Endothelial cell of umbilical vein (primary cell): ENCODE measurements at regions not wholly inside any gene's neighbourhood (a gene's known extent, or its start where the extent isn't known, plus 50 kb on each side); places are given as distances from the start of the nearest gene placed in this dataset.

Experiments used
- BruUV-seq: library from RNA; stranded (reverse); fragments of 400-500 nt; replicated peaks from 2 replicates; lab custom pipeline; 2021; lab: Mats Ljungman, UMichigan
- CTCF ChIA-PET: fragments of 300-600, 350-600 bp; sonication (Branson Sonifier 250); formaldehyde crosslinking; loops from one replicate; lab custom pipeline; 2021; ENCODE audit warnings: antibody characterized with exemption, inconsistent platforms; lab: Charles Lee
- POLR2A ChIA-PET: fragments of 300-600, 350-600 bp; sonication (Branson Sonifier 250); formaldehyde crosslinking; loops from one replicate; lab custom pipeline; 2021; ENCODE audit warnings: antibody characterized with exemption, inconsistent platforms; lab: Charles Lee
- DNase-seq: peaks from one replicate; pipeline ENCODE4 v3.0.0-alpha.2; 2011; ENCODE audit warnings: low read depth, low spot score
- FAIRE-seq: peaks from 2 replicates; lab custom pipeline; 2011; peaks lifted over from hg19 to GRCh38; lab: Jason Lieb, UNC
- H2AFZ ChIP-seq: 2 replicates; pipeline ENCODE4 v1.6.0; 2012; ENCODE audit warnings: low read depth, low read length, control low read depth, inconsistent platforms
- H3K27ac ChIP-seq: 2 replicates; pipeline ENCODE4 v1.5.1; 2011; ENCODE audit warnings: low read depth, mild to moderate bottlenecking, control low read depth, low read length, moderate library complexity; ENCODE audit not compliant: insufficient read depth
- H3K27me3 ChIP-seq, 2 experiments: 2 replicates each; pipeline versions ENCODE4 v1.6.0 to v1.6.1; 2011; ENCODE audit warnings: low read length in 2 of 2, mixed read lengths in 1 of 2; ENCODE audit not compliant: control insufficient read depth in 2 of 2, insufficient read depth in 2 of 2
- H3K36me3 ChIP-seq, 2 experiments: 2 replicates in 1 of 2; 3 replicates in 1 of 2; pipeline ENCODE4 v1.5.1; 2011; ENCODE audit warnings: low read length in 2 of 2, mild to moderate bottlenecking in 1 of 2, moderate library complexity in 1 of 2; ENCODE audit not compliant: control insufficient read depth in 2 of 2, insufficient read depth in 2 of 2; ENCODE audit errors: extremely low read depth in 1 of 2
- H3K4me1 ChIP-seq: 3 replicates; pipeline ENCODE4 v1.5.1; 2011; ENCODE audit warnings: mild to moderate bottlenecking, low read length; ENCODE audit not compliant: control insufficient read depth, insufficient read depth; ENCODE audit errors: extremely low read depth
- H3K4me2 ChIP-seq: 2 replicates; pipeline ENCODE4 v1.6.1; 2011; ENCODE audit warnings: low read length, control low read depth, mixed read lengths; ENCODE audit not compliant: insufficient read depth
- H3K4me3 ChIP-seq, 3 experiments: fragments of 200-600 bp in 1 of 3; sonication (generic), shearing (Covaris generic) in 1 of 3; replicated peaks in 1 of 3; 2 replicates each; pipeline ENCODE4 v1.5.1; 2011 to 2016; ENCODE audit warnings: control low read depth in 3 of 3, low read length in 3 of 3, mild to moderate bottlenecking in 2 of 3, inconsistent platforms in 1 of 3, low read depth in 1 of 3, moderate library complexity in 1 of 3; ENCODE audit not compliant: insufficient read depth in 1 of 3
- H3K79me2 ChIP-seq: 2 replicates; pipeline ENCODE4 v1.6.0; 2012; ENCODE audit warnings: low read length, inconsistent platforms; ENCODE audit not compliant: control insufficient read depth, insufficient read depth
- H3K9ac ChIP-seq: replicated peaks from 2 replicates; pipeline ENCODE3; 2011; ENCODE audit warnings: low read length, control low read depth; ENCODE audit not compliant: insufficient read depth; ENCODE audit errors: extremely low read depth
- H3K9me1 ChIP-seq: replicated peaks from 3 replicates; pipeline ENCODE4 v1.6.0; 2011; ENCODE audit warnings: mild to moderate bottlenecking, low read length; ENCODE audit not compliant: control insufficient read depth, insufficient read depth; ENCODE audit errors: extremely low read depth
- H3K9me3 ChIP-seq: replicated peaks from 2 replicates; pipeline ENCODE4 v1.5.1; 2012; ENCODE audit warnings: low read length, inconsistent platforms; ENCODE audit not compliant: control insufficient read depth, insufficient read depth
- H4K20me1 ChIP-seq: replicated peaks from 2 replicates; pipeline ENCODE3; 2011; ENCODE audit warnings: mild to moderate bottlenecking, low read length; ENCODE audit not compliant: control insufficient read depth, insufficient read depth; ENCODE audit errors: extremely low read depth
- EZH2 ChIP-seq: IDR thresholded peaks from 2 replicates; pipeline ENCODE4 v1.6.1; 2012; ENCODE audit warnings: borderline replicate concordance, low read depth, mild to moderate bottlenecking, moderate library complexity, low read length, inconsistent platforms; ENCODE audit not compliant: severe bottlenecking
- FOS ChIP-seq: IDR thresholded peaks from 2 replicates; pipeline ENCODE4 v1.6.1; 2011; ENCODE audit warnings: mild to moderate bottlenecking, low read length, moderate library complexity, borderline replicate concordance; ENCODE audit not compliant: insufficient read depth
- GATA2 ChIP-seq: IDR thresholded peaks from 2 replicates; pipeline ENCODE4 v1.7.0; 2011; ENCODE audit warnings: low read depth, mild to moderate bottlenecking, moderate library complexity, mixed read lengths, low read length; ENCODE audit not compliant: insufficient read length, insufficient read depth
- JUN ChIP-seq: IDR thresholded peaks from 2 replicates; pipeline ENCODE4 v1.6.1; 2011; ENCODE audit warnings: borderline replicate concordance, low read depth; ENCODE audit not compliant: insufficient read length, insufficient read depth
- MYC ChIP-seq: IDR thresholded peaks from one replicate; pipeline ENCODE4 v1.6.1; 2011; ENCODE audit warnings: mild to moderate bottlenecking, low read depth, low read length
- POLR2A ChIP-seq: IDR thresholded peaks from 2 replicates; pipeline ENCODE4 v1.6.1; 2012; ENCODE audit warnings: low read depth, mild to moderate bottlenecking, control low read depth, low read length
- POLR2AphosphoS5 ChIP-seq: IDR thresholded peaks from 2 replicates; pipeline ENCODE4 v1.6.1; 2012; ENCODE audit warnings: low read depth, mild to moderate bottlenecking, control low read depth, low read length, moderate library complexity; ENCODE audit not compliant: insufficient read depth
- dilution Hi-C: fragments of 300-500 bp; cut with MboI; formaldehyde crosslinking; loops from one replicate; pipeline ENCODE4 v1.15.0; 2019; ENCODE audit warnings: low sequenced_read_pairs; ENCODE audit not compliant: extremely low pct_ligation_motif_present
- intact Hi-C: fragments of 100-400 bp; cut with micrococcal nuclease; formaldehyde crosslinking; loops from one replicate; pipeline ENCODE4 v1.10.0; 2022
- TF ChIP-seq, protein P1 (sequence below): IDR thresholded peaks from 2 replicates; pipeline ENCODE4 v1.6.1; 2011; ENCODE audit not compliant: insufficient read depth, insufficient read length
- TF ChIP-seq, protein P2 (sequence below), 2 donors: IDR thresholded peaks; 1 replicate in 1 of 2; 2 replicates in 1 of 2; pipeline ENCODE4 v1.5.1; 2011; ENCODE audit warnings: low read length in 2 of 2, mild to moderate bottlenecking in 2 of 2, moderate library complexity in 2 of 2, control low read depth in 1 of 2, inconsistent platforms in 1 of 2, low read depth in 1 of 2; ENCODE audit not compliant: insufficient read depth in 1 of 2; ENCODE audit errors: extremely low read depth in 1 of 2

DNA sequence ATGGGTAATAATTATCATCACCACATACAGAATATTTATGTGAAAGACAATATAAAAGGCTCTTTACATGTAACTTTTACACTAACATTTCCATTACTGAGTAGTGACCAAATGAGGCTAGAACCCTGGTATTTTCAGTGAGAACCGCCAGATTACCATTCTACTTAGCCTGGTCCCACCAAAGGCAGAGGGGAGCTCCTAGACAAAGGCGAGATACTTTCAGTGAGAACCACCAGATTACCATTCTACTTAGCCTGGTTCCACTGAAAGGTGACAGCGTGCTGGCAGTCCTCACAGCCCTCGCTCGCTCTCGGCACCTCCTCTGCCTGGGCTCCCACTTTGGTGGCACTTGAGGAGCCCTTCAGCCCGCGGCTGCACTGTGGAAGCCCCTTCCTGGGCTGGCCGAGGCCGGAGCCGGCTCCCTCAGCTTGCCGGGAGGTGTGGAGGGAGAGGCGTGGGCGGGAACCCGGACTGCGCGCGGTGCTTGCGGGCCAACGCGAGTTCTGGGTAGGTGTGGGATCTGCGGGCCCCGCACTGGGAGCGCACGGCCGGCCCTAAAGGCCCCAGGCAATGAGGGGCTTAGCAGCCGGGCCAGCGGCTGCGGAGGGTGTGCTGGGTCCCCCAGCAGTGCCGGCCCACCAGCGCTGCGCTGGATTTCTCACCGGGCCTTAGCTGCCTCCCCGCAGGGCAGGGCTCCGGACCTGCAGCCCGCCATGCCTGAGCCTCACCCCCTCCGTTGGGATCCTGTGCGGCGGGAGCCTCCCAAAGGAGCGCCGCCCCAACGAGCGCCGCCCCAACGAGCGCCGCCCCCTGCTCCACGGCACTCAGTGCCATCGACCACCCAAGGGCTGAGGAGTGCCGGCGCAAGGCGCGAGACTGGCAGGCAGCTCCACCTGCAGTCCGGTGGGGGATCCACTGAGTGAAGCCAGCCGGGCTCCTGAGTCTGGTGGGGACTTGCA lies 1276.1 kb downstream of the PCDH7 start:
- Histone ChIP-seq H3K36me3 (no peaks in the 10 kb centered on the region), H3K9me3 (no peaks in the 10 kb centered on the region), H3K9me1 (no peaks in the 10 kb centered on the region), H3K9ac (no peak overlapping the region), H3K4me3 (no peak overlapping the region), H3K4me1 (no peaks in the 10 kb centered on the region), H3K79me2 (no peaks in the 10 kb centered on the region), H2AFZ (no peak overlapping the region), H3K27me3 (no peaks in the 10 kb centered on the region), H4K20me1 (no peaks in the 10 kb centered on the region), H3K4me2 (no peak overlapping the region), H3K27ac (no peak overlapping the region)
- BruUV-seq, result no TSS peak
- dilution Hi-C loops, result no loop called here
- CTCF ChIA-PET, result interaction anchor here (1.7 kb wide), 1 partner anchor 12 kb away, joined by 5 read pairs; no protein-coding TSS in a partner anchor
- POLR2A ChIA-PET, result no interaction called here
- no peak for TF ChIP-seq GATA2
- TF ChIP-seq, protein P1, sequence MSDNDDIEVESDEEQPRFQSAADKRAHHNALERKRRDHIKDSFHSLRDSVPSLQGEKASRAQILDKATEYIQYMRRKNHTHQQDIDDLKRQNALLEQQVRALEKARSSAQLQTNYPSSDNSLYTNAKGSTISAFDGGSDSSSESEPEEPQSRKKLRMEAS, result no peak
- no peak for TF ChIP-seq POLR2AphosphoS5
- TF ChIP-seq, protein P2, sequence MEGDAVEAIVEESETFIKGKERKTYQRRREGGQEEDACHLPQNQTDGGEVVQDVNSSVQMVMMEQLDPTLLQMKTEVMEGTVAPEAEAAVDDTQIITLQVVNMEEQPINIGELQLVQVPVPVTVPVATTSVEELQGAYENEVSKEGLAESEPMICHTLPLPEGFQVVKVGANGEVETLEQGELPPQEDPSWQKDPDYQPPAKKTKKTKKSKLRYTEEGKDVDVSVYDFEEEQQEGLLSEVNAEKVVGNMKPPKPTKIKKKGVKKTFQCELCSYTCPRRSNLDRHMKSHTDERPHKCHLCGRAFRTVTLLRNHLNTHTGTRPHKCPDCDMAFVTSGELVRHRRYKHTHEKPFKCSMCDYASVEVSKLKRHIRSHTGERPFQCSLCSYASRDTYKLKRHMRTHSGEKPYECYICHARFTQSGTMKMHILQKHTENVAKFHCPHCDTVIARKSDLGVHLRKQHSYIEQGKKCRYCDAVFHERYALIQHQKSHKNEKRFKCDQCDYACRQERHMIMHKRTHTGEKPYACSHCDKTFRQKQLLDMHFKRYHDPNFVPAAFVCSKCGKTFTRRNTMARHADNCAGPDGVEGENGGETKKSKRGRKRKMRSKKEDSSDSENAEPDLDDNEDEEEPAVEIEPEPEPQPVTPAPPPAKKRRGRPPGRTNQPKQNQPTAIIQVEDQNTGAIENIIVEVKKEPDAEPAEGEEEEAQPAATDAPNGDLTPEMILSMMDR (IDR thresholded peaks at IDR 0.05; ENCODE audit: extremely low read depth in 1 of 2, insufficient read depth in 1 of 2, low read depth in 1 of 2, low read length in 2 of 2), result no peak
- TF ChIP-seq POLR2A, result no peak
- no peak for TF ChIP-seq MYC
- no peak for TF ChIP-seq JUN
- TF ChIP-seq FOS, result no peak
- no peak for TF ChIP-seq EZH2
- DNase-seq (no peak), FAIRE-seq (no peak)
- intact Hi-C loops, result no loop called here
